ENCODE measurements at regions not wholly inside any gene's neighbourhood (a gene's known extent, or its start where the extent isn't known, plus 50 kb on each side); places are given as distances from the start of the nearest gene placed in this dataset.

- no peak for TF ChIP-seq CHD2 (IDR thresholded peaks at IDR 0.05; ENCODE audit: low read length, partially characterized antibody)
- no peak for TF ChIP-seq CTCF (IDR thresholded peaks at IDR 0.05)
- TF ChIP-seq POLR2AphosphoS5 (IDR thresholded peaks at IDR 0.05; ENCODE audit: low read depth, low read length) = no peak
- no peak for TF ChIP-seq USF2 (IDR thresholded peaks at IDR 0.05; ENCODE audit: borderline replicate concordance, low read depth, low read length)
- TF ChIP-seq EZH2phosphoT487 (IDR thresholded peaks at IDR 0.05; ENCODE audit: borderline replicate concordance, low read depth) = no peak
Observed at GRCh38 chr16:85235991-85236817, 123.9 kb upstream of the CIBAR2 start.
